K562 (cell line): ENCODE measurements at regions not wholly inside any gene's neighbourhood (a gene's known extent, or its start where the extent isn't known, plus 50 kb on each side); places are given as distances from the start of the nearest gene placed in this dataset.

Source experiments
- ETV6 ChIP-seq, 3 experiments: fragments of 150-350 bp in 1 of 3; sonication (generic) in 1 of 3; formaldehyde crosslinking in 1 of 3; IDR thresholded peaks; 2 replicates each; pipeline versions ENCODE4 v1.6.1 to v1.8.0; 2014 to 2022; ENCODE audit warnings: borderline replicate concordance in 2 of 3, low read depth in 2 of 3, antibody characterized with exemption in 1 of 3, low read length in 1 of 3, mild to moderate bottlenecking in 1 of 3, missing genetic modification reagents in 1 of 3
- GTF2A2 ChIP-seq: IDR thresholded peaks from 2 replicates; pipeline ENCODE4 v1.6.1; 2016; ENCODE audit warnings: mild to moderate bottlenecking, missing genetic modification characterization, missing compliant biosample characterization
- PHB ChIP-seq: fragments of 250-450 bp; sonication (Bioruptor Pico); IDR thresholded peaks from 2 replicates; pipeline ENCODE4 v1.5.0; 2021
- REST ChIP-seq, 2 experiments: fragments of 450-650 bp; formaldehyde crosslinking in 1 of 2; IDR thresholded peaks; 2 replicates each; pipeline versions ENCODE4 v1.4.0 to v1.6.1; 2014 to 2020; ENCODE audit warnings: mild to moderate bottlenecking in 2 of 2, borderline replicate concordance in 1 of 2, low read depth in 1 of 2
- SRF ChIP-seq, 2 experiments: fragments of 250-450, 450-650 bp in 1 of 2; sonication (Bioruptor Pico) in 1 of 2; sonication (generic) in 1 of 2; formaldehyde crosslinking; IDR thresholded peaks; 2 replicates each; pipeline versions ENCODE4 v1.5.0 to v1.5.1; 2020 to 2022; ENCODE audit warnings: mild to moderate bottlenecking in 1 of 2, missing genetic modification reagents in 1 of 2
- THAP7 ChIP-seq: fragments of 250-450 bp; sonication (Bioruptor Pico); IDR thresholded peaks from 2 replicates; pipeline ENCODE4 v1.5.0; 2021
- UBTF ChIP-seq, 2 experiments: IDR thresholded peaks; 2 replicates each; pipeline ENCODE4 v1.6.1; 2012; ENCODE audit warnings: improper control_type of control experiment in 2 of 2, low read depth in 2 of 2, low read length in 2 of 2, borderline replicate concordance in 1 of 2
- XRCC5 ChIP-seq: fragments of 200-400 bp; formaldehyde crosslinking; IDR thresholded peaks from 2 replicates; pipeline ENCODE4 v1.6.1; 2017; ENCODE audit warnings: low read depth, mild to moderate bottlenecking, low read length
- ZBED1 ChIP-seq: IDR thresholded peaks from 2 replicates; pipeline ENCODE4 v1.6.1; 2014
- ZNF311 ChIP-seq: fragments of 250-450 bp; sonication (Bioruptor Pico); IDR thresholded peaks from 2 replicates; pipeline ENCODE4 v1.4.0; 2020; ENCODE audit warnings: mild to moderate bottlenecking, moderate library complexity

- TF ChIP-seq REST (IDR thresholded peaks at IDR 0.05; ENCODE audit: borderline replicate concordance), result no peak
- TF ChIP-seq REST (CRISPR knock-in tag; IDR thresholded peaks at IDR 0.05; ENCODE audit: low read depth), result no peak
- no peak for TF ChIP-seq ZNF311
- TF ChIP-seq XRCC5, result no peak
- TF ChIP-seq ETV6 (IDR thresholded peaks at IDR 0.05; ENCODE audit: borderline replicate concordance in 1 of 2, low read depth in 2 of 2, low read length in 1 of 2), result no peak
- TF ChIP-seq ETV6 (CRISPR knock-in tag; IDR thresholded peaks at IDR 0.05; ENCODE audit: borderline replicate concordance), result no peak
- TF ChIP-seq THAP7 (CRISPR knock-in tag), result no peak
- TF ChIP-seq ZBED1, result no peak
- TF ChIP-seq UBTF (IDR thresholded peaks at IDR 0.05; ENCODE audit: borderline replicate concordance in 1 of 2, low read depth in 2 of 2, low read length in 2 of 2), result no peak
- TF ChIP-seq GTF2A2, result no peak
- TF ChIP-seq PHB, result no peak
- TF ChIP-seq SRF (CRISPR knock-in tag; IDR thresholded peaks at IDR 0.05), result no peak
- TF ChIP-seq, all 486 proteins: peak for 0
Observed at GRCh38 chr6:170113141-170113540, 177.7 kb downstream of the DLL1 start (continued).
